ENCODE measurements at regions not wholly inside any gene's neighbourhood (a gene's known extent, or its start where the extent isn't known, plus 50 kb on each side); places are given as distances from the start of the nearest gene placed in this dataset.

- TF ChIP-seq CEBPB (IDR thresholded peaks at IDR 0.05; ENCODE audit: low read depth, low read length) (no peak), FOS (IDR thresholded peaks at IDR 0.05; ENCODE audit: low read depth, low read length) (no peak), RCOR1 (IDR thresholded peaks at IDR 0.05; ENCODE audit: insufficient replicate concordance, low read length) (no peak), MAFK (IDR thresholded peaks at IDR 0.05; ENCODE audit: low read depth, low read length) (no peak)
- Histone ChIP-seq H3K9me3 (ENCODE audit: control insufficient read depth, insufficient read depth, low read length) (no peaks in the 10 kb centered on the region), H4K5ac (ENCODE audit: low read depth, low read length) (no peak overlapping the region), H3K9me1 (ENCODE audit: insufficient read depth, low read length) (no peaks in the 10 kb centered on the region), H3K4me1 (ENCODE audit: control insufficient read depth, insufficient read depth, low read length) (no peaks in the 10 kb centered on the region), H4K8ac (ENCODE audit: low read depth in 2 of 2, low read length in 2 of 2) (no peak overlapping the region), H3K36me3 (ENCODE audit: control insufficient read depth, insufficient read depth, low read length) (no peaks in the 10 kb centered on the region), H3K23ac (ENCODE audit: low read depth, low read length) (no peak overlapping the region), H3K4ac (ENCODE audit: low read depth, low read length) (no peak overlapping the region), H4K20me1 (ENCODE audit: insufficient read depth, low read length) (no peaks in the 10 kb centered on the region), H3K79me1 (ENCODE audit: low read depth in 1 of 2, low read length in 2 of 2) (no peaks in the 10 kb centered on the region), H3K4me2 (ENCODE audit: low read depth, low read length) (no peak overlapping the region), H3K14ac (replicated peaks; ENCODE audit: low read depth, low read length) (no peak overlapping the region), H3K4me3 (ENCODE audit: insufficient read depth, low read depth, low read length) (no peak overlapping the region), H2BK15ac (ENCODE audit: low read depth, low read length) (no peak overlapping the region), H3K56ac (ENCODE audit: extremely low read depth, insufficient read depth, low read length) (no peak overlapping the region), H4K91ac (ENCODE audit: insufficient read depth, low read depth, low read length) (no peak overlapping the region), H2BK120ac (ENCODE audit: low read depth, low read length) (no peak overlapping the region), H2BK5ac (ENCODE audit: low read depth, low read length, poor library complexity, severe bottlenecking) (no peak overlapping the region), H2AFZ (replicated peaks; ENCODE audit: low read length, poor library complexity) (no peak overlapping the region), H2AK5ac (ENCODE audit: low read depth, low read length) (no peak overlapping the region), H3K9ac (ENCODE audit: low read depth, low read length) (no peak overlapping the region), H2BK20ac (ENCODE audit: low read depth, low read length) (no peak overlapping the region), H2AK9ac (replicated peaks; ENCODE audit: low read depth, low read length, poor library complexity) (no peak overlapping the region), H3K18ac (ENCODE audit: low read depth, low read length) (no peak overlapping the region), H3K27me3 (ENCODE audit: control insufficient read depth, insufficient read depth, low read length) (no peaks in the 10 kb centered on the region), H3K27ac (ENCODE audit: insufficient read depth, low read length) (no peak overlapping the region)
- BruUV-seq (replicated peaks): no TSS peak
- WGBS, 2 experiments (ENCODE audit: extremely low coverage in 2 of 2, insufficient read length in 1 of 2): no CpG with 5 or more reads among the region's 5 CpGs
- dilution Hi-C loops (cut with HindIII; ENCODE audit: low sequenced_read_pairs, unreplicated experiment): no loop called here
- in situ Hi-C loops (cut with MboI; ENCODE audit: low sequenced_read_pairs): no loop called here
- CTCF ChIA-PET: no interaction called here
- POLR2A ChIA-PET (ENCODE audit: unreplicated experiment): no interaction called here
- DNase-seq (no peak), ATAC-seq (ENCODE audit: low read depth) (no peak)
- intact Hi-C loops (cut with micrococcal nuclease): no loop called here
Observed at GRCh38 chrX:5409106-5409505, 819.6 kb downstream of the NLGN4X start.

All from IMR-90 (cell line).